ENCODE measurements at regions not wholly inside any gene's neighbourhood (a gene's known extent, or its start where the extent isn't known, plus 50 kb on each side); places are given as distances from the start of the nearest gene placed in this dataset.

GRCh38 chr10:76644476-76644875 is 993.1 kb downstream of the KCNMA1 start:
- ATAC-seq (no peak), DNase-seq (no peak)
- intact Hi-C loops (cut with DNase I) = loop anchor here in 1 of 10 donors (10.0 kb wide), 1 partner anchor 130 kb away; no protein-coding TSS in a partner anchor
- TF ChIP-seq, protein P1, sequence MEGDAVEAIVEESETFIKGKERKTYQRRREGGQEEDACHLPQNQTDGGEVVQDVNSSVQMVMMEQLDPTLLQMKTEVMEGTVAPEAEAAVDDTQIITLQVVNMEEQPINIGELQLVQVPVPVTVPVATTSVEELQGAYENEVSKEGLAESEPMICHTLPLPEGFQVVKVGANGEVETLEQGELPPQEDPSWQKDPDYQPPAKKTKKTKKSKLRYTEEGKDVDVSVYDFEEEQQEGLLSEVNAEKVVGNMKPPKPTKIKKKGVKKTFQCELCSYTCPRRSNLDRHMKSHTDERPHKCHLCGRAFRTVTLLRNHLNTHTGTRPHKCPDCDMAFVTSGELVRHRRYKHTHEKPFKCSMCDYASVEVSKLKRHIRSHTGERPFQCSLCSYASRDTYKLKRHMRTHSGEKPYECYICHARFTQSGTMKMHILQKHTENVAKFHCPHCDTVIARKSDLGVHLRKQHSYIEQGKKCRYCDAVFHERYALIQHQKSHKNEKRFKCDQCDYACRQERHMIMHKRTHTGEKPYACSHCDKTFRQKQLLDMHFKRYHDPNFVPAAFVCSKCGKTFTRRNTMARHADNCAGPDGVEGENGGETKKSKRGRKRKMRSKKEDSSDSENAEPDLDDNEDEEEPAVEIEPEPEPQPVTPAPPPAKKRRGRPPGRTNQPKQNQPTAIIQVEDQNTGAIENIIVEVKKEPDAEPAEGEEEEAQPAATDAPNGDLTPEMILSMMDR (IDR thresholded peaks at IDR 0.05) = no peak
- no peak for TF ChIP-seq POLR2A (IDR thresholded peaks at IDR 0.05)
- no peak overlapping the region for H3K4me3 ChIP-seq
- H3K36me3 ChIP-seq = no peaks in the 10 kb centered on the region
- no peaks in the 10 kb centered on the region for H3K9me3 ChIP-seq
- WGBS, 4 donors = 86 to 95% (median 89%) methylated on average over 2 of the region's 2 CpGs
- no peaks in the 10 kb centered on the region for H3K4me1 ChIP-seq
- no peaks in the 10 kb centered on the region for H3K27me3 ChIP-seq
- peak overlapping the region in 1 of 12 donors; percentile 77 for H3K27ac ChIP-seq

- H3K4me3 ChIP-seq = no peak overlapping the region
- DNase-seq (no peak), ATAC-seq (no peak)
- no peaks in the 10 kb centered on the region for H3K36me3 ChIP-seq
- no peaks in the 10 kb centered on the region for H3K27me3 ChIP-seq
- H3K4me1 ChIP-seq = no peaks in the 10 kb centered on the region
- intact Hi-C loops (cut with DNase I) = loop anchor here in 1 of 10 donors (10.0 kb wide), 1 partner anchor 131 kb away; no protein-coding TSS in a partner anchor
- no peaks in the 10 kb centered on the region for H3K9me3 ChIP-seq
- 73 to 81% (median 74%) methylated on average over 4 of the region's 4 CpGs for WGBS, 4 donors
- TF ChIP-seq POLR2A (IDR thresholded peaks at IDR 0.05) = no peak
- TF ChIP-seq, protein P1 (IDR thresholded peaks at IDR 0.05) = no peak
- peak overlapping the region in 1 of 12 donors; percentile 77 for H3K27ac ChIP-seq
Observed at GRCh38 chr10:76643511-76643911, 994.1 kb downstream of the KCNMA1 start.

- TF ChIP-seq, protein P1 (IDR thresholded peaks at IDR 0.05) = no peak
- no peak for TF ChIP-seq POLR2A (IDR thresholded peaks at IDR 0.05)
- Histone ChIP-seq H3K36me3 (no peaks in the 10 kb centered on the region), H3K4me3 (no peak overlapping the region), H3K9me3 (no peaks in the 10 kb centered on the region), H3K27me3 (no peaks in the 10 kb centered on the region), H3K4me1 (no peaks in the 10 kb centered on the region), H3K27ac (peak overlapping the region in 1 of 12 donors; percentile 59)
- DNase-seq (no peak), ATAC-seq (no peak)
- intact Hi-C loops (cut with DNase I) = loop anchor here in 1 of 10 donors (10.0 kb wide), 1 partner anchor 132 kb away; no protein-coding TSS in a partner anchor
- 67 to 90% (median 77%) methylated on average over 1 of the region's 1 CpG for WGBS, 4 donors
Observed at GRCh38 chr10:76642358-76642757, 995.2 kb downstream of the KCNMA1 start.

GRCh38 chr10:76641215-76641614 is 996.4 kb downstream of the KCNMA1 start:
- H3K4me1 ChIP-seq = no peaks in the 10 kb centered on the region
- H3K4me3 ChIP-seq = no peak overlapping the region
- intact Hi-C loops (cut with DNase I) = loop anchor here in 1 of 10 donors (10.0 kb wide), 1 partner anchor 134 kb away; no protein-coding TSS in a partner anchor
- no peaks in the 10 kb centered on the region for H3K36me3 ChIP-seq
- ATAC-seq (no peak), DNase-seq (no peak)
- no peak for TF ChIP-seq POLR2A (IDR thresholded peaks at IDR 0.05)
- TF ChIP-seq, protein P1 (IDR thresholded peaks at IDR 0.05) = no peak
- no peaks in the 10 kb centered on the region for H3K9me3 ChIP-seq
- H3K27ac ChIP-seq = peak overlapping the region in 1 of 12 donors; percentile 59
- H3K27me3 ChIP-seq = no peaks in the 10 kb centered on the region

Data from heart left ventricle (tissue), 16 donors.